HG03066 (cell line): ENCODE measurements at regions not wholly inside any gene's neighbourhood (a gene's known extent, or its start where the extent isn't known, plus 50 kb on each side); places are given as distances from the start of the nearest gene placed in this dataset.

Experiments
- ATAC-seq: cut with Tn5 transposase; IDR thresholded peaks from one replicate; pipeline ENCODE4 v1.9.1; 2021; ENCODE audit warnings: low read depth; ENCODE audit not compliant: unreplicated experiment

- no peak for ATAC-seq
Observed at GRCh38 chr6:121963826-121964225, 435.6 kb upstream of the HSF2 start.

DNA sequence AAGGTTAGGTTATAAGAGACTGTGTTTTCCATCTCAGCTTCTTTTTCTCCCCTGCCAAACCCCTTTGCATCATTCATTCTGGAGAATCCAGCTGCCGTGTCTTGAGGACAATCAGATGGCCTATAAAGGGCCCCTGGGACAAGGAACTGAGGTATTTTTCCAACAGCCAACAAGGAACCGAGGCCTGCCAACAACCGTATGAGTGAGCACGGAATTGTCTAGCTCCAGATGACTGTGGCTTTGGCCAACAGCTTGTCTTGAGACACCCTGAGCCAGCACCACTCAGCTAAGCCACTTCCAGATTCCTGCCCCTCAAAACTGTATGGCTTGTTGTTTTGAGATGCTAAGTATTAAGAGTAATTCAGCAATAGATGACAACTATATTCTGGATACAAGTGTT lies 433.7 kb upstream of the HSF2 start:
- no peak for ATAC-seq

DNA sequence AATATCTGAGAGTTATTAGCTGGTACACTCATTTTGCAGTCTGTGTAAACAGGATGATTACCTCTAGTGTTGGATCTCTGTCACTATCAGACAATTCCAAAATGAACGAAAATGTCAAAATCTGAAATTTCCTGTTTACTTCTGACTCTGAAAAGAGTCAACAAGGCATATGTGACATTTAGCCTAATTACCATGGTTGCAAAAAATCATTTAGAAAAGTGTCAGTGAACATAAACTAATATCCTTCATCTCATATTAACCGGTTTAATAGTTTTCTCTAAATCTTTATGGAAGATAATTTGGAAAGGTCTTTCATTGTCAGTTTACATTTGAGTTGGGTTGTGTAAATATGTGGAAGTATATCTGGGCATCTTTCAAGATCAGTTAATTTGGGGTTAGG lies 431.8 kb upstream of the HSF2 start:
- no peak for ATAC-seq

DNA sequence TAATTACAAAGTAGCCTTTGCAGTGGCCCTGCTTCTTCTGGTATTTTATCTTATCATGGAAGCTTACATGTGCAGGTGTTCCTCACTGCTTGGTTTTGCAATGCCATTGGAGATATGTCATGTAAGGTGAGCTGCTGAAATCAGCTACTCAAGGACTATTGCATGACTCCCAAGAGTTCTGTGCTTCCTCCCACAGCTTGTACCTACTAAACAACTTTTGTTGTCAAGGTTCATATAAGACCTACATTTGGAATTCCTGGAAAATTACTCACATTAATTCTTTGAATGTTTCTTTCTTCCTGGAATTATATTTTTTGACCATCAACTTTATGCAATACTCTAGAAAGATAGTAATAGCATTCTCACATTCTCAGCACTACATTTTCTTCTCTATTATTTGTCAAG lies 427.5 kb upstream of the HSF2 start:
- ATAC-seq: no peak

GRCh38 chr6:121984956-121985355 lies 414.5 kb upstream of the HSF2 start:
- ATAC-seq: no peak

GRCh38 chr6:121993362-121993761 lies 406.1 kb upstream of the HSF2 start:
- ATAC-seq: no peak

DNA sequence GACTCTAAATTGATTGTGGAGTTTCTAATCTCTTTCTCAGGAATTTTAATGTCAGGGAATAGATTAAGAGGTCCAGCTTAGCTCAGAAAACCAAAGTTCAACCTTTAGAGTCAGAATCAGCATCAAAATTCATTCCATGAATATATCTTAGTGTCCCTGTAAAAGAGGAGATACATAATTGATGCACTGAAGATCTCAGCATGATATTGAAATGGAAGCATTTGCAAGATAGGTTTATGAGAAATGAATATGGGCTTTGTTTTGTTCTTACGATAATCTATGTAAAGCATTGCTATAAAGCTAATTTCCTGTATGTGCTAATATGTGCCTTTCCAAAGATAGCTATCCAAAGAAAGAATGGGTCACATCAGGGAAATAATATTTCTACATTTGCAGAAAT lies 404.5 kb upstream of the HSF2 start:
- no peak for ATAC-seq

DNA sequence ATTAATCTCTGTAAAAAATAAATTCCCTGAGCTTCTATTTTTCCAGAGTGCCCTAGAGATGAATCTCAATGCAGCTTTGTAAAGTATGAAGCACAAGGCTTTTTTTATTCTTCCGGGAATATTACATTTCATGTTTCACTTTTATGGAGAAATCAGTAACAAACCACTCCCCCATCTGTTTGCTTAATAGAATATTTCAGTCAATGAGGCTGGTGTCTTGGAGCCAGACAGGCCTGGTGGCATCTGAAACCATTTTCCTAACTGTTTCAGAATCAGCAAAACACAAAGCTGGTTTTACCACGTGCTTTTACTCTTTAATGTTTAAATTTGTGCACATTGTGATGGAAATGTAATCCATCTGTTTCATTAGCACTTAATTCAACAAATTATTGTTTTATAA lies 400.8 kb upstream of the HSF2 start:
- no peak for ATAC-seq

DNA sequence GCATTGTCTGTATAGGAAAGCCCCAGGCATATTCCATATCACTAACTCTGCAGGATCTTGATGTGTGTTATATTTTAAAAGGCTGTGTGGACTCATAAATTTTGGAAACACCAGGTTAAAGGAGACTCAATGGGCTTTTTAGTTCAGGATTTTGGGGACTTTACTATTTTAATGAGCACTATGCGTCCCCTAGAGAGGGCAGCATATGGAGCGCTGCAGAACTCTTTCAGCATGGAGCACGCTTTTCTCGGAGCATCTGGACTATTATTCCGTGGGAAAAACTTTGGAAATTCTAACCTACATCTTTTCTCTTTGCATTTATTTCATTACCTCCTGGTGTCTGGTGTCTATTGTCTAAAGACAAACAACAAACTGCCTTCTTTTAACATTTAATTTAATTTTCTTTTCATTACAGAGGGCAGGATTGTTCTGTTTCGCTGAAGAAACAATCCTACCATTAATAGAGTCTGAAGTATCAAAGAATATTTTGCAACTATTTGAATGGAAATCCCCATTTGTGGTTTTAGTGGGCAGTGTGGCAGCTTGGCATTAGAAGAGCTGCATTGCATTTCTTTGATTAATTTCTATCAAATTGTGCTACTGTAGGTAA lies 399.9 kb upstream of the HSF2 start:
- ATAC-seq: no peak

GRCh38 chr6:122005661-122006060 lies 393.8 kb upstream of the HSF2 start:
- no peak for ATAC-seq

- ATAC-seq: no peak
Observed at GRCh38 chr6:122007339-122007738, 392.1 kb upstream of the HSF2 start.

GRCh38 chr6:122008101-122008999 lies 391.1 kb upstream of the HSF2 start:
- ATAC-seq: no peak

DNA sequence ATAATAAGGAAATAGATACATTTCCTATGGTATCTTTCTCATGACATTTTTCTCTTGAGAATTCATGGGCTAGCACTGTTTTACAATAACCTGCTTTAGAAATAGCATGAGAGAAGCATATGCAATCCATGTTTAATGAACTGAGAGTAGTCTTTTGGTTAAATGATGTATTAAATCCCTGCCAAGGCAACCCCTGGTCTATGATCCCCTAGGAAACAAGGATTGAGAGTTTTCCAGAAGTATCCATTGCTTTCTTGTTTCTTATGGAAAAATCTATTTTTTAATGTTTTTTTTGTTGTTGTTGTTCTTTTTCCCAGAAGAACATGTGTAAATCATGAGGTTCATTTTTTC lies 390.5 kb upstream of the HSF2 start:
- ATAC-seq: no peak

GRCh38 chr6:122012578-122012977 lies 386.9 kb upstream of the HSF2 start:
- no peak for ATAC-seq

DNA sequence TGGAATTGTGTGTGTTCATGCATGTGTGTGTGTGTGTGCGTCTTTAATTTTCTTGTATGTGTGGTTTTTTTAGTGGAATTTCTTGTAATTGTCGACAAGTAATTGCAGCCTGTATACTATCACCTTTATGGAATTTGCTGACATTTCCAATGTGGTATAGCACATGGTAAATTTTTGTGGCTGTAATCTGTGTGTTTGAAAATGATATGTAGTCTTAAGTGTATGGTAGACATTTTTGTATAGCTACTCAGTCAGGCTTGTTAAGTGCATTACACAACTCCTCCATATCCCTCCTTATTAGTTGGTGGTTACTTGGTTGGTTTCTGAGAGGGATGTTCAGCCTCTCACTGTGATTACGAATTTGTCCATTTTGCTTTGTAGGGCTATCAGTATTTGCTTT lies 384.5 kb upstream of the HSF2 start:
- ATAC-seq: no peak

GRCh38 chr6:122020588-122021264 lies 378.7 kb upstream of the HSF2 start:
- peak; percentile 94 for ATAC-seq

DNA sequence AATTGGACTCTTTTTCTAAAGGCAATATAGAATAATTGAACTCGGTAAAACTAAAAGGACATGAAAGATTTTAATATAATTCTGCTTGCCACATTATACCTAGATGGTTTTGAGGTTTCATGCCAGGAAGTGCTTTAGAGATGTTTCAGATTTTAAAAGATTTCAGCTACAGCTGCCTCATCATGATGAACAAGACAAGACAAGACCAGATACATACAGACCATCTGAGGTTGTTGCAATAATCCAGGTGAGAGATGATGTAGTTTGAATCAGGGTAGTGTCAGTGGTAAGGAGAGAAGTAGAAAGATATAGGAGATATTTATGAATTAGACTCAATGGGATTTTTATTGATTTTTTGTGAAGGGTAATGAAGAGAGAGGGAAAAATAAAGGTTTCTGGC lies 374.3 kb upstream of the HSF2 start:
- no peak for ATAC-seq

DNA sequence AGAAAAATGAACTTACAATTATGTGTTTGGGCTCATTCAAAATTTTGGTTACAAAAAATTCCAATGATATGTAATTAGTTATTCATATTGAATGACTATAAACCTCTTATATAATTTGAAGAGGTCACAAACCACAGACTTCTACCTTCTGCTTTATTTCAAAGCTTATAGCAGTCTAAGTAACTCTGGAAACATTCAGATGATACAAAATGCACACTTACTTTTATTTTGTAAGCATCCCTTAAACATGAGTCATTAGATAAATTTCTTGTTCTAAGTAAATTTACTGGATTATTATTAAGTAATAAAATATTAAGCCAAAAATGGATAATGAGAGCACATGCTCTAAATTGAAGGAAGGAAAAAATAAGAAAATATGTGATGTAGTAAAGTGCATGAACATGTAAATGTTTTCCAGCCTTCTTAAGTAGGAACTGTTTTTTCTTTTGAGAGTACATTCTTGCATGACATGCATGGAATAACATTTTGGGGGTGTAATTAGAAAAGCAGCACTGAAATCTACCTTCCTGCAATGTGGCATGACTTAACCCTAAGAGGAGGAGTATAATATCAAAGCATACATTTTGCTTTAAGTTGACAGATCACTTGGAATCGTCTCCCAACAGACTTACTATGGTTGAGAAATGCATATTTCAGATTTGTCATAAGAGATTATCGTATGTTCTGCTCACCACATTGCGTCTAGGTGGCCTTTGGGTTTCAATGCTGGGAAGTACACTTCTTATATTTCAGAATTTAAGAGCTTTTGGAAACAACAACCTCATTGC lies 372.7 kb upstream of the HSF2 start:
- no peak for ATAC-seq

DNA sequence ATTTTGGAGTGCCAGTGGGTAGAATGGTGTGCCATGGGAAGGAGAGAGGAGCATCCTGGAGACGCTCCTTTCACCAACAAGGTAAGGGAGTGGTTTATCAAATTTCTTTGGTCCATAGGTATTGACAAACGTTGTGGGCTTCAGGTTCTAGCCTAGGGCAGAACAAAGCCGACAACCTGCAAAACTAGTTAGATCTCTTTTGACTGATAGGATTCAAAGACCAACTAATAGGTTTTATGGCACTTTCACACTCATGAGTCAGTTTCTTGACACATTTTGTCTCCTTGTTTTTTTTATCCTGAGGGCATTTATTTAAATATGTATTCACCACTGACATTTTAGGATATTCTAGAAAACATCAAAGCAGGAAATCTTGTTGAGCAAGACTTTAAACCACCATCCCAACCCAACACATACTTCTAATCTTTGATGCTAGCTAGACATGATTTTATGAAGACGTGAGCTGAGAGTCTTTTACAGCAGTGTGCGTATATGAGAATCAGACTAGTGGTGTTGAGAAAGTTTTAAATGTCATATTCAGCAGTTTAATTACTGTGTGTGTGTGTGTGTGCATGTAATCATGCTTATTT lies 370.4 kb upstream of the HSF2 start:
- no peak for ATAC-seq

DNA sequence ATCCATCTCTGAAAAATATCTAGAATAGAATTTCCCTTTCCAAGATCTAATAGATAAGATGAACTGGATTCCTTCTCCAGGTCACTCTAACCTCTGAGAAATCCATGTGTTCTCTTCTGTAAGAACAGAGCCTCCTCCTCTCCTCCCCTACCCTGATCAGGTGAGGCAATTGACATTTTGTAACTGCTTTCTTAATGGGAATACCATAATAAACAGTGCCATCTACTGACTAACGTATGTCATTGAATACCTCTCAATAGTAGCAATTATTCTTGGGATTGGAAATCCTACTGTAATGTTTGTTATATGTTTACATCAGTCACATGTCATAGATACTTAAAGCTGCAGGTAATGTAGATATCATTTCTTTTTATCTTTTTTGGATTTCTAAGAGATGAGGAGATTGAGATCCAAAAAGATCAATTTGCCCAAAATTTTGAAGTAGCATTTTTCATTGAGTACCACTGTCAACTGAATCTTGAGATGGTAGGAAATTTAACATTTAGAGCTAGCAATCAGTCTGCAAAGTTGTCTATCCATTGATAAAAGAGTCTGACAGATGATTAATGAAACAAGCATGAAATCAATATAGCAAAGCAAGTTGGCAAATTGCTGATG lies 365.8 kb upstream of the HSF2 start:
- peak; percentile 66 for ATAC-seq
